Ovary (tissue), 3 donors: ENCODE measurements at regions not wholly inside any gene's neighbourhood (a gene's known extent, or its start where the extent isn't known, plus 50 kb on each side); places are given as distances from the start of the nearest gene placed in this dataset.

Experiments
- POLR2A ChIP-seq: fragments of 450-650 bp; IDR thresholded peaks from one replicate; pipeline ENCODE4 v1.6.1; 2017; ENCODE audit warnings: antibody characterized with exemption, mild to moderate bottlenecking, moderate library complexity
- TF ChIP-seq, protein P1 (sequence below), 3 donors: fragments of 450-650 bp in 2 of 3; fragments of 200-600 bp in 1 of 3; IDR thresholded peaks; one replicate each; pipeline versions ENCODE4 v1.5.1 to v1.8.0; 2016 to 2022; ENCODE audit warnings: antibody characterized with exemption in 3 of 3, mild to moderate bottlenecking in 1 of 3
- donor health status: DM: no; HTN: no; CAD: no.

DNA sequence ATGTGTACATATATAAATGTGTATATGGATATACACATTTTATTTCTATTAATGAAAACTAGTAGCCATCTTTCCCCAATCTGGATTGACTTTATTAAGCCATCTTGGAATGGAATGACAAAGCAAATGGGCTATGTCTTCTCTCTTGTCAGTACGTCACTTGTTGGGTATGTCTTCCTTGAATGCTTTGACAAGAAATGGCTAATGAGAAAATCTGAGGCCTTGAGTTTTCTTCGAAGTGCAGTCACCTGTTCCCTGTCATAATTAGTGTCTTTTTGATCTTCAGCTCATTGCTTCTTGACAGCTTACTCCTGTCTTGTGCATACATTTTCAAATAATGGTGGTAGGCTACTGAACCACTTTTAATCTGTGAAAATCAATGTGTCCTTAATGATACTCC, 243.2 kb upstream of the RGMB start:
- TF ChIP-seq, protein P1, sequence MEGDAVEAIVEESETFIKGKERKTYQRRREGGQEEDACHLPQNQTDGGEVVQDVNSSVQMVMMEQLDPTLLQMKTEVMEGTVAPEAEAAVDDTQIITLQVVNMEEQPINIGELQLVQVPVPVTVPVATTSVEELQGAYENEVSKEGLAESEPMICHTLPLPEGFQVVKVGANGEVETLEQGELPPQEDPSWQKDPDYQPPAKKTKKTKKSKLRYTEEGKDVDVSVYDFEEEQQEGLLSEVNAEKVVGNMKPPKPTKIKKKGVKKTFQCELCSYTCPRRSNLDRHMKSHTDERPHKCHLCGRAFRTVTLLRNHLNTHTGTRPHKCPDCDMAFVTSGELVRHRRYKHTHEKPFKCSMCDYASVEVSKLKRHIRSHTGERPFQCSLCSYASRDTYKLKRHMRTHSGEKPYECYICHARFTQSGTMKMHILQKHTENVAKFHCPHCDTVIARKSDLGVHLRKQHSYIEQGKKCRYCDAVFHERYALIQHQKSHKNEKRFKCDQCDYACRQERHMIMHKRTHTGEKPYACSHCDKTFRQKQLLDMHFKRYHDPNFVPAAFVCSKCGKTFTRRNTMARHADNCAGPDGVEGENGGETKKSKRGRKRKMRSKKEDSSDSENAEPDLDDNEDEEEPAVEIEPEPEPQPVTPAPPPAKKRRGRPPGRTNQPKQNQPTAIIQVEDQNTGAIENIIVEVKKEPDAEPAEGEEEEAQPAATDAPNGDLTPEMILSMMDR (IDR thresholded peaks at IDR 0.05) = no peak
- no peak for TF ChIP-seq POLR2A
